ENCODE measurements at regions not wholly inside any gene's neighbourhood (a gene's known extent, or its start where the extent isn't known, plus 50 kb on each side); places are given as distances from the start of the nearest gene placed in this dataset.

- TF ChIP-seq, protein P1, sequence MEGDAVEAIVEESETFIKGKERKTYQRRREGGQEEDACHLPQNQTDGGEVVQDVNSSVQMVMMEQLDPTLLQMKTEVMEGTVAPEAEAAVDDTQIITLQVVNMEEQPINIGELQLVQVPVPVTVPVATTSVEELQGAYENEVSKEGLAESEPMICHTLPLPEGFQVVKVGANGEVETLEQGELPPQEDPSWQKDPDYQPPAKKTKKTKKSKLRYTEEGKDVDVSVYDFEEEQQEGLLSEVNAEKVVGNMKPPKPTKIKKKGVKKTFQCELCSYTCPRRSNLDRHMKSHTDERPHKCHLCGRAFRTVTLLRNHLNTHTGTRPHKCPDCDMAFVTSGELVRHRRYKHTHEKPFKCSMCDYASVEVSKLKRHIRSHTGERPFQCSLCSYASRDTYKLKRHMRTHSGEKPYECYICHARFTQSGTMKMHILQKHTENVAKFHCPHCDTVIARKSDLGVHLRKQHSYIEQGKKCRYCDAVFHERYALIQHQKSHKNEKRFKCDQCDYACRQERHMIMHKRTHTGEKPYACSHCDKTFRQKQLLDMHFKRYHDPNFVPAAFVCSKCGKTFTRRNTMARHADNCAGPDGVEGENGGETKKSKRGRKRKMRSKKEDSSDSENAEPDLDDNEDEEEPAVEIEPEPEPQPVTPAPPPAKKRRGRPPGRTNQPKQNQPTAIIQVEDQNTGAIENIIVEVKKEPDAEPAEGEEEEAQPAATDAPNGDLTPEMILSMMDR (conservative IDR thresholded peaks at IDR 0.05; ENCODE audit: low read depth, low read length): no peak
- H3K4me3 ChIP-seq (IDR thresholded peaks at IDR 0.05; ENCODE audit: insufficient read depth, low read depth, low read length): no peak overlapping the region
- no peaks in the 10 kb centered on the region for H3K27me3 ChIP-seq (ENCODE audit: insufficient read depth, low read depth)
- no peaks in the 10 kb centered on the region for H3K79me2 ChIP-seq (ENCODE audit: insufficient read depth, low read depth)
- no peak overlapping the region for H3K9ac ChIP-seq
- no peak overlapping the region for H2AFZ ChIP-seq (ENCODE audit: low read depth)
- no peak overlapping the region for H3K4me2 ChIP-seq
- H3K4me1 ChIP-seq (ENCODE audit: low read depth, poor library complexity, severe bottlenecking): no peaks in the 10 kb centered on the region
- no peaks in the 10 kb centered on the region for H3K36me3 ChIP-seq (ENCODE audit: insufficient read depth)
- H3K27ac ChIP-seq: no peak overlapping the region
- H4K20me1 ChIP-seq (ENCODE audit: insufficient read depth): no peaks in the 10 kb centered on the region
These were observed 221.3 kb upstream of the TRPC4 start for GRCh38 chr13:38090913-38091312.

DNA sequence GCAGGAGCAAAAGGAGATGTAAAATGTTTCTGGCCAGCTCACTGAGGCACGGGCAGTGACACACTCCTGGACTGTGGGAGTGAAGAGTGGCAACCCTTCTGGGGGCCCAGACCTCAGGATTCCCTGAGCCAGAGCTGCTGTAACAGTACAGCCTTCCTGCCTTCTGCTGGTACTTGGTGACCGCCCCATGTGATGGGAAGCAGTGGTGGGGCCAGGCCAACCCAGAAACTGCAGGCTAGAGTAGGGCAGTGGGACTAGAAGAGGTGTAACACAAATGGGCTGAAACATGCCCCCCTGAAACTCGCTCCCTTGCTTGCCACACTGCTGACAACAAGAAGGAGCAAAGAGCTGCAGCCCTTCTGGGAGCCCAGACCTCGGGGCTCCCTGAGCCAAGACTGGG, 217.1 kb upstream of the TRPC4 start:
- H3K36me3 ChIP-seq (ENCODE audit: insufficient read depth): no peaks in the 10 kb centered on the region
- no peaks in the 10 kb centered on the region for H3K79me2 ChIP-seq (ENCODE audit: insufficient read depth, low read depth)
- no peak overlapping the region for H3K4me3 ChIP-seq (IDR thresholded peaks at IDR 0.05; ENCODE audit: insufficient read depth, low read depth, low read length)
- no peaks in the 10 kb centered on the region for H3K27me3 ChIP-seq (ENCODE audit: insufficient read depth, low read depth)
- H2AFZ ChIP-seq (ENCODE audit: low read depth): no peak overlapping the region
- no peaks in the 10 kb centered on the region for H3K4me1 ChIP-seq (ENCODE audit: low read depth, poor library complexity, severe bottlenecking)
- no peak overlapping the region for H3K4me2 ChIP-seq
- H3K9ac ChIP-seq: no peak overlapping the region
- no peak overlapping the region for H3K27ac ChIP-seq
- H4K20me1 ChIP-seq (ENCODE audit: insufficient read depth): no peaks in the 10 kb centered on the region
- TF ChIP-seq, protein P1 (conservative IDR thresholded peaks at IDR 0.05; ENCODE audit: low read depth, low read length): no peak

- no peak overlapping the region for H2AFZ ChIP-seq (ENCODE audit: low read depth)
- no peak overlapping the region for H3K9ac ChIP-seq
- no peaks in the 10 kb centered on the region for H3K36me3 ChIP-seq (ENCODE audit: insufficient read depth)
- H4K20me1 ChIP-seq (ENCODE audit: insufficient read depth): no peaks in the 10 kb centered on the region
- no peaks in the 10 kb centered on the region for H3K4me1 ChIP-seq (ENCODE audit: low read depth, poor library complexity, severe bottlenecking)
- H3K4me3 ChIP-seq (IDR thresholded peaks at IDR 0.05; ENCODE audit: insufficient read depth, low read depth, low read length): no peak overlapping the region
- H3K79me2 ChIP-seq (ENCODE audit: insufficient read depth, low read depth): no peaks in the 10 kb centered on the region
- H3K4me2 ChIP-seq: no peak overlapping the region
- no peaks in the 10 kb centered on the region for H3K27me3 ChIP-seq (ENCODE audit: insufficient read depth, low read depth)
- H3K27ac ChIP-seq: no peak overlapping the region
- TF ChIP-seq, protein P1 (conservative IDR thresholded peaks at IDR 0.05; ENCODE audit: low read depth, low read length): no peak
These were observed 216.4 kb upstream of the TRPC4 start for GRCh38 chr13:38086013-38086412.

- TF ChIP-seq, protein P1 (conservative IDR thresholded peaks at IDR 0.05; ENCODE audit: low read depth, low read length): no peak
- Histone ChIP-seq H3K4me2 (no peak overlapping the region), H3K9ac (no peak overlapping the region), H3K79me2 (ENCODE audit: insufficient read depth, low read depth) (no peaks in the 10 kb centered on the region), H3K27me3 (ENCODE audit: insufficient read depth, low read depth) (no peaks in the 10 kb centered on the region), H3K27ac (no peak overlapping the region), H3K36me3 (ENCODE audit: insufficient read depth) (no peaks in the 10 kb centered on the region), H4K20me1 (ENCODE audit: insufficient read depth) (no peaks in the 10 kb centered on the region), H2AFZ (ENCODE audit: low read depth) (no peak overlapping the region), H3K4me3 (IDR thresholded peaks at IDR 0.05; ENCODE audit: insufficient read depth, low read depth, low read length) (no peak overlapping the region), H3K4me1 (ENCODE audit: low read depth, poor library complexity, severe bottlenecking) (no peaks in the 10 kb centered on the region)
These were observed 204.4 kb upstream of the TRPC4 start for GRCh38 chr13:38073931-38074330.
